Activated naive CD4-positive, alpha-beta T cell treated with anti-CD3 and anti-CD28 coated beads for 36 hours (primary cell): ENCODE measurements at regions not wholly inside any gene's neighbourhood (a gene's known extent, or its start where the extent isn't known, plus 50 kb on each side); places are given as distances from the start of the nearest gene placed in this dataset.
A peak's percentile ranks its signal among the peaks of the same experiment; 100 is the strongest.

Source experiments
- CTCF ChIA-PET: fragments of 350-600 bp; sonication (Branson Sonifier 250); formaldehyde crosslinking; loops from one replicate; lab custom pipeline; 2021; ENCODE audit warnings: antibody characterized with exemption; lab: Charles Lee
- DNase-seq: peaks from one replicate; pipeline ENCODE4 v3.0.0-alpha.2; 2020
- H3K27ac Mint-ChIP-seq: one replicate; pipeline ENCODE4 v1.8.0; 2021; ENCODE audit warnings: mild to moderate bottlenecking, mixed read lengths
- H3K27me3 Mint-ChIP-seq: one replicate; pipeline ENCODE4 v1.8.0; 2021; ENCODE audit warnings: low read depth, mixed read lengths
- H3K36me3 Mint-ChIP-seq: one replicate; pipeline ENCODE4 v1.8.0; 2021; ENCODE audit warnings: low read depth, mixed read lengths
- H3K4me1 Mint-ChIP-seq: one replicate; pipeline ENCODE4 v1.8.0; 2021; ENCODE audit warnings: low read depth, mixed read lengths
- H3K4me3 Mint-ChIP-seq: one replicate; pipeline ENCODE4 v1.8.0; 2021; ENCODE audit warnings: mild to moderate bottlenecking, moderate library complexity, mixed read lengths
- H3K9me3 Mint-ChIP-seq: one replicate; pipeline ENCODE4 v1.8.0; 2021; ENCODE audit warnings: mixed read lengths
- intact Hi-C: fragments of 100-400 bp; cut with micrococcal nuclease; formaldehyde crosslinking; loops from one replicate; pipeline ENCODE4 v1.15.1; 2023

GRCh38 chr1:101151286-101151685 lies 85.5 kb upstream of the S1PR1 start:
- H3K36me3 Mint-ChIP-seq, result no peaks in the 10 kb centered on the region
- intact Hi-C loops, result no loop called here
- no peak overlapping the region for H3K4me3 Mint-ChIP-seq
- CTCF ChIA-PET, result interaction anchor here (0.9 kb wide), 3 partner anchors 10 to 87 kb away, joined by 4 to 5 read pairs (median 4); no protein-coding TSS in a partner anchor
- no peak overlapping the region for H3K27ac Mint-ChIP-seq
- H3K9me3 Mint-ChIP-seq, result no peaks in the 10 kb centered on the region
- no peaks in the 10 kb centered on the region for H3K27me3 Mint-ChIP-seq
- H3K4me1 Mint-ChIP-seq, result peaks cover 47% of the 10 kb centered on the region
- DNase-seq, result no peak

- H3K27me3 Mint-ChIP-seq, result no peaks in the 10 kb centered on the region
- CTCF ChIA-PET, result interaction anchor here (0.9 kb wide), 3 partner anchors 9 to 88 kb away, joined by 4 to 5 read pairs (median 4); no protein-coding TSS in a partner anchor
- peaks cover 47% of the 10 kb centered on the region for H3K4me1 Mint-ChIP-seq
- intact Hi-C loops, result no loop called here
- H3K36me3 Mint-ChIP-seq, result no peaks in the 10 kb centered on the region
- no peaks in the 10 kb centered on the region for H3K9me3 Mint-ChIP-seq
- no peak for DNase-seq
- no peak overlapping the region for H3K4me3 Mint-ChIP-seq
- no peak overlapping the region for H3K27ac Mint-ChIP-seq
Measured at GRCh38 chr1:101150670-101151069, 86.1 kb upstream of the S1PR1 start.

GRCh38 chr1:101150266-101150665 lies 86.6 kb upstream of the S1PR1 start:
- Mint-ChIP-seq H3K36me3 (no peaks in the 10 kb centered on the region), H3K4me1 (peaks cover 50% of the 10 kb centered on the region), H3K4me3 (no peak overlapping the region), H3K9me3 (no peaks in the 10 kb centered on the region), H3K27ac (no peak overlapping the region), H3K27me3 (no peaks in the 10 kb centered on the region)
- no peak for DNase-seq
- CTCF ChIA-PET, result interaction anchor here (0.9 to 1.7 kb wide), 5 partner anchors 9 to 140 kb away, joined by 3 to 5 read pairs (median 4); no protein-coding TSS in a partner anchor
- intact Hi-C loops, result no loop called here

GRCh38 chr1:101148980-101149379 lies 87.8 kb upstream of the S1PR1 start:
- DNase-seq, result no peak
- no peaks in the 10 kb centered on the region for H3K9me3 Mint-ChIP-seq
- H3K27ac Mint-ChIP-seq, result peak overlapping the region; percentile 33
- H3K4me1 Mint-ChIP-seq, result peaks cover 49% of the 10 kb centered on the region
- H3K27me3 Mint-ChIP-seq, result no peaks in the 10 kb centered on the region
- no peaks in the 10 kb centered on the region for H3K36me3 Mint-ChIP-seq
- no peak overlapping the region for H3K4me3 Mint-ChIP-seq
- intact Hi-C loops, result no loop called here
- CTCF ChIA-PET, result interaction anchor here (0.6 to 1.7 kb wide), 8 partner anchors 12 to 227 kb away, joined by 3 to 7 read pairs (median 4); no protein-coding TSS in a partner anchor

- intact Hi-C loops, result no loop called here
- Mint-ChIP-seq H3K9me3 (no peaks in the 10 kb centered on the region), H3K4me1 (peaks cover 36% of the 10 kb centered on the region), H3K36me3 (no peaks in the 10 kb centered on the region), H3K27me3 (no peaks in the 10 kb centered on the region), H3K4me3 (no peak overlapping the region), H3K27ac (no peak overlapping the region)
- no peak for DNase-seq
- CTCF ChIA-PET, result interaction anchor here (0.6 to 1.4 kb wide), 2 partner anchors 27 to 31 kb away, joined by 3 read pairs; no protein-coding TSS in a partner anchor
Measured at GRCh38 chr1:101147381-101147780, 89.4 kb upstream of the S1PR1 start.

- intact Hi-C loops, result no loop called here
- Mint-ChIP-seq H3K36me3 (no peaks in the 10 kb centered on the region), H3K27ac (peak overlapping the region; percentile 18), H3K9me3 (no peaks in the 10 kb centered on the region), H3K27me3 (no peaks in the 10 kb centered on the region), H3K4me3 (no peak overlapping the region), H3K4me1 (peaks cover 28% of the 10 kb centered on the region)
- CTCF ChIA-PET, result interaction anchor here (1.4 to 2.3 kb wide), 3 partner anchors 8 to 143 kb away, joined by 5 to 8 read pairs (median 6); no protein-coding TSS in a partner anchor
- DNase-seq, result no peak
Measured at GRCh38 chr1:101145449-101145820, 91.4 kb upstream of the S1PR1 start.

- CTCF ChIA-PET, result interaction anchor here (1.4 to 2.3 kb wide), 3 partner anchors 8 to 143 kb away, joined by 5 to 8 read pairs (median 6); no protein-coding TSS in a partner anchor
- DNase-seq, result no peak
- Mint-ChIP-seq H3K9me3 (no peaks in the 10 kb centered on the region), H3K4me3 (no peak overlapping the region), H3K27me3 (no peaks in the 10 kb centered on the region), H3K27ac (peak overlapping the region; percentile 18), H3K4me1 (peaks cover 29% of the 10 kb centered on the region), H3K36me3 (no peaks in the 10 kb centered on the region)
- intact Hi-C loops, result no loop called here
Measured at GRCh38 chr1:101144671-101145448, 92.0 kb upstream of the S1PR1 start.

GRCh38 chr1:101142244-101142643 lies 94.6 kb upstream of the S1PR1 start:
- no peak overlapping the region for H3K4me3 Mint-ChIP-seq
- DNase-seq, result no peak
- H3K36me3 Mint-ChIP-seq, result no peaks in the 10 kb centered on the region
- H3K4me1 Mint-ChIP-seq, result peaks cover 40% of the 10 kb centered on the region
- no peaks in the 10 kb centered on the region for H3K27me3 Mint-ChIP-seq
- no peaks in the 10 kb centered on the region for H3K9me3 Mint-ChIP-seq
- CTCF ChIA-PET, result interaction anchor here (0.6 to 8.7 kb wide), 5 partner anchors 108 to 989 kb away, joined by 3 to 131 read pairs (median 3); no protein-coding TSS in a partner anchor
- intact Hi-C loops, result no loop called here
- H3K27ac Mint-ChIP-seq, result no peak overlapping the region

GRCh38 chr1:101141376-101141775 lies 95.4 kb upstream of the S1PR1 start:
- intact Hi-C loops, result no loop called here
- Mint-ChIP-seq H3K27ac (no peak overlapping the region), H3K36me3 (no peaks in the 10 kb centered on the region), H3K4me1 (peaks cover 47% of the 10 kb centered on the region), H3K27me3 (no peaks in the 10 kb centered on the region), H3K4me3 (no peak overlapping the region), H3K9me3 (no peaks in the 10 kb centered on the region)
- no peak for DNase-seq
- CTCF ChIA-PET, result interaction anchor here (1.0 to 8.7 kb wide), 3 partner anchors 9 to 145 kb away, joined by 4 to 131 read pairs (median 71); no protein-coding TSS in a partner anchor

GRCh38 chr1:101139821-101140718 lies 96.7 kb upstream of the S1PR1 start:
- CTCF ChIA-PET, result interaction anchor here (0.9 to 8.7 kb wide), 4 partner anchors 17 to 146 kb away, joined by 3 to 131 read pairs (median 42); no protein-coding TSS in a partner anchor
- Mint-ChIP-seq H3K27ac (no peak overlapping the region), H3K27me3 (no peaks in the 10 kb centered on the region), H3K36me3 (no peaks in the 10 kb centered on the region), H3K4me3 (no peak overlapping the region), H3K9me3 (no peaks in the 10 kb centered on the region), H3K4me1 (peaks cover 51% of the 10 kb centered on the region)
- intact Hi-C loops, result no loop called here
- no peak for DNase-seq

GRCh38 chr1:101139130-101139529 lies 97.7 kb upstream of the S1PR1 start:
- no peaks in the 10 kb centered on the region for H3K27me3 Mint-ChIP-seq
- H3K27ac Mint-ChIP-seq, result no peak overlapping the region
- intact Hi-C loops, result no loop called here
- no peaks in the 10 kb centered on the region for H3K36me3 Mint-ChIP-seq
- H3K9me3 Mint-ChIP-seq, result no peaks in the 10 kb centered on the region
- CTCF ChIA-PET, result interaction anchor here (0.9 to 8.7 kb wide), 4 partner anchors 97 to 147 kb away, joined by 3 to 131 read pairs (median 37); no protein-coding TSS in a partner anchor
- H3K4me1 Mint-ChIP-seq, result peaks cover 54% of the 10 kb centered on the region
- no peak for DNase-seq
- H3K4me3 Mint-ChIP-seq, result no peak overlapping the region
